ENCODE measurements at regions not wholly inside any gene's neighbourhood (a gene's known extent, or its start where the extent isn't known, plus 50 kb on each side); places are given as distances from the start of the nearest gene placed in this dataset.

GRCh38 chr15:55035749-55036148 is 161.0 kb downstream of the RSL24D1 start:
- ChIA-PET CTCF (no interaction called here), POLR2A (no interaction called here), RAD21 (ENCODE audit: low non-redundant PET in 1 of 2, low total read pairs in 2 of 2, uncharacterized antibody in 2 of 2, unreplicated experiment in 2 of 2) (no interaction called here)
- no peak for DNase-seq (ENCODE audit: low read depth, low spot score)
- Histone ChIP-seq H2AFZ (ENCODE audit: low read depth, low read length, poor library complexity, severe bottlenecking) (no peak overlapping the region), H3K9ac (ENCODE audit: low read length) (no peak overlapping the region), H3K27me3 (ENCODE audit: insufficient read depth, low read length) (no peaks in the 10 kb centered on the region), H4K20me1 (ENCODE audit: insufficient read depth) (no peaks in the 10 kb centered on the region), H3K36me3 (ENCODE audit: control insufficient read depth in 1 of 2, insufficient read depth in 2 of 2, low read length in 2 of 2) (no peaks in the 10 kb centered on the region), H3K79me2 (ENCODE audit: insufficient read depth, low read length) (no peaks in the 10 kb centered on the region), H3K4me2 (ENCODE audit: low read length) (no peak overlapping the region), H3K9me3 (ENCODE audit: control insufficient read depth in 1 of 2, insufficient read depth in 1 of 2, low read depth in 1 of 2, low read length in 2 of 2) (no peaks in the 10 kb centered on the region), H3K27ac (ENCODE audit: low read depth, low read length) (no peak overlapping the region), H3K9me2 (ENCODE audit: insufficient read depth) (no peaks in the 10 kb centered on the region), H3K4me1 (ENCODE audit: control insufficient read depth in 1 of 2, insufficient read depth in 2 of 2, low read length in 2 of 2) (no peaks in the 10 kb centered on the region), H3K4me3 (replicated peaks in 1 of 2; ENCODE audit: low read depth in 1 of 2, low read length in 2 of 2) (no peak overlapping the region)
- TF ChIP-seq FOSL1 (IDR thresholded peaks at IDR 0.05; ENCODE audit: low read depth) (no peak), YY1 (IDR thresholded peaks at IDR 0.05; ENCODE audit: extremely low read depth, insufficient replicate concordance, low read depth, low read length) (no peak), REST (IDR thresholded peaks at IDR 0.05; ENCODE audit: low read depth) (no peak), ZNF274 (IDR thresholded peaks at IDR 0.05; ENCODE audit: low read depth, low read length) (no peak), JUND (IDR thresholded peaks at IDR 0.05) (no peak), TCF7L2 (IDR thresholded peaks at IDR 0.05; ENCODE audit: borderline replicate concordance, extremely low read depth, insufficient read depth, insufficient read length) (no peak), RAD21 (IDR thresholded peaks at IDR 0.05; ENCODE audit: low read depth) (no peak), ZFX (IDR thresholded peaks at IDR 0.05) (no peak), POLR2AphosphoS5 (IDR thresholded peaks at IDR 0.05; ENCODE audit: low read depth, low read length) (no peak), SIN3A (IDR thresholded peaks at IDR 0.05; ENCODE audit: low read depth) (no peak), EZH2phosphoT487 (IDR thresholded peaks at IDR 0.05; ENCODE audit: borderline replicate concordance) (no peak), EGR1 (IDR thresholded peaks at IDR 0.05; ENCODE audit: low read depth) (no peak), CBX3 (IDR thresholded peaks at IDR 0.05; ENCODE audit: low read depth) (no peak), ATF3 (IDR thresholded peaks at IDR 0.05) (no peak), SRF (IDR thresholded peaks at IDR 0.05; ENCODE audit: low read depth) (no peak), ELF1 (IDR thresholded peaks at IDR 0.05; ENCODE audit: borderline replicate concordance, low read depth) (no peak), POLR2A (IDR thresholded peaks at IDR 0.05; ENCODE audit: borderline replicate concordance, extremely low read depth, insufficient read depth, insufficient read length) (no peak), MAX (IDR thresholded peaks at IDR 0.05) (no peak)
- no peak for ATAC-seq
- no TSS peak for BruUV-seq (replicated peaks)
- intact Hi-C loops (cut with micrococcal nuclease): no loop called here

Measured in HCT116 (cell line).